Anterior cingulate cortex (tissue), 58 donors: ENCODE measurements at regions not wholly inside any gene's neighbourhood (a gene's known extent, or its start where the extent isn't known, plus 50 kb on each side); places are given as distances from the start of the nearest gene placed in this dataset.
A peak's percentile ranks its signal among the peaks of the same experiment; 100 is the strongest.

ENCODE experiments used
- DNase-seq, 58 donors: peaks; one replicate each; lab custom pipeline; 2025; lab: John Stamatoyannopoulos, UW

GRCh38 chr11:15748741-15749140 lies 607.6 kb downstream of the SOX6 start:
- no peak for DNase-seq

GRCh38 chr11:15750535-15751308 lies 605.6 kb downstream of the SOX6 start:
- DNase-seq: no peak

- DNase-seq: no peak
Observed at GRCh38 chr11:15754221-15754620, 602.1 kb downstream of the SOX6 start.

- no peak for DNase-seq
Observed at GRCh38 chr11:15757048-15757698, 599.2 kb downstream of the SOX6 start.

GRCh38 chr11:15758857-15759465 lies 597.4 kb downstream of the SOX6 start:
- DNase-seq: peak in 6 of 58 donors; percentile 11 to 42 (median 20)

GRCh38 chr11:15761235-15761634 lies 595.1 kb downstream of the SOX6 start:
- no peak for DNase-seq

GRCh38 chr11:15764326-15764725 lies 592.0 kb downstream of the SOX6 start:
- DNase-seq: no peak

GRCh38 chr11:15764948-15765347 lies 591.4 kb downstream of the SOX6 start:
- no peak for DNase-seq

GRCh38 chr11:15765530-15765929 lies 590.8 kb downstream of the SOX6 start:
- DNase-seq: no peak

GRCh38 chr11:15768321-15768720 lies 588.0 kb downstream of the SOX6 start:
- no peak for DNase-seq

- no peak for DNase-seq
Observed at GRCh38 chr11:15769203-15769602, 587.1 kb downstream of the SOX6 start.

GRCh38 chr11:15770798-15771414 lies 585.4 kb downstream of the SOX6 start:
- DNase-seq: peak in 3 of 58 donors; percentile 3 to 15 (median 6)

- DNase-seq: no peak
Observed at GRCh38 chr11:15772547-15772946, 583.8 kb downstream of the SOX6 start.

GRCh38 chr11:15772981-15773380 lies 583.4 kb downstream of the SOX6 start:
- no peak for DNase-seq

GRCh38 chr11:15773476-15774387 lies 582.6 kb downstream of the SOX6 start:
- no peak for DNase-seq

GRCh38 chr11:15774388-15774939 lies 581.9 kb downstream of the SOX6 start:
- no peak for DNase-seq

GRCh38 chr11:15775015-15775541 lies 581.3 kb downstream of the SOX6 start:
- DNase-seq: no peak

- DNase-seq: no peak
Observed at GRCh38 chr11:15775797-15776196, 580.5 kb downstream of the SOX6 start.

- DNase-seq: no peak
Observed at GRCh38 chr11:15776366-15776765, 580.0 kb downstream of the SOX6 start.

GRCh38 chr11:15779518-15779917 lies 576.8 kb downstream of the SOX6 start:
- DNase-seq: no peak
